HUES48 (cell line): ENCODE measurements at regions not wholly inside any gene's neighbourhood (a gene's known extent, or its start where the extent isn't known, plus 50 kb on each side); places are given as distances from the start of the nearest gene placed in this dataset.
"Not testable (repeated sequence)": the region's sequence is repeated elsewhere in the genome, so short reads cannot be mapped to it uniquely, and the experiment has no call there.

Source experiments
- H3K27ac ChIP-seq: one replicate; pipeline ENCODE4 v1.7.0; 2013; ENCODE audit warnings: low read depth, low read length, inconsistent platforms
- H3K27me3 ChIP-seq: 2 replicates; pipeline ENCODE4 v1.6.1; 2013; ENCODE audit warnings: mild to moderate bottlenecking, low read length; ENCODE audit not compliant: control insufficient read depth, insufficient read depth
- H3K36me3 ChIP-seq: 2 replicates; pipeline ENCODE4 v1.6.1; 2013; ENCODE audit warnings: low read length; ENCODE audit not compliant: control insufficient read depth, insufficient read depth
- H3K4me1 ChIP-seq: 2 replicates; pipeline ENCODE4 v1.6.1; 2013; ENCODE audit warnings: mild to moderate bottlenecking, low read length; ENCODE audit not compliant: control insufficient read depth, insufficient read depth
- H3K4me3 ChIP-seq: 2 replicates; pipeline ENCODE4 v1.5.1; 2013; ENCODE audit warnings: mild to moderate bottlenecking, low read depth, low read length
- H3K9ac ChIP-seq: 2 replicates; pipeline ENCODE4 v1.6.1; 2013; ENCODE audit warnings: mild to moderate bottlenecking, low read depth, low read length, moderate library complexity
- H3K9me3 ChIP-seq: 2 replicates; pipeline ENCODE4 v1.6.1; 2013; ENCODE audit warnings: low read length; ENCODE audit not compliant: control insufficient read depth, insufficient read depth

- not testable (repeated sequence) for H3K27me3 ChIP-seq, H3K27ac ChIP-seq, H3K36me3 ChIP-seq, H3K9me3 ChIP-seq
- Histone ChIP-seq H3K9ac (peak overlapping the region; percentile 66; the same call in 1 of the 2 replicates), H3K4me3 (peak overlapping the region; percentile 64), H3K4me1 (peaks cover 39% of the 10 kb centered on the region)
Measured at GRCh38 chr13:90853666-90854065, 493.8 kb upstream of the MIR17HG start.

- Histone ChIP-seq H3K4me1 (peaks cover 47% of the 10 kb centered on the region), H3K4me3 (no peak overlapping the region)
Measured at GRCh38 chr13:90857921-90858320, 489.6 kb upstream of the MIR17HG start.

GRCh38 chr13:90866006-90866405, 481.5 kb upstream of the MIR17HG start:
- no peak overlapping the region for H3K27ac ChIP-seq
- H3K27me3 ChIP-seq = no peaks in the 10 kb centered on the region
- H3K36me3 ChIP-seq = no peaks in the 10 kb centered on the region
- no peak overlapping the region for H3K4me3 ChIP-seq
- no peaks in the 10 kb centered on the region for H3K9me3 ChIP-seq
- H3K9ac ChIP-seq = no peak overlapping the region
- H3K4me1 ChIP-seq = peaks cover 5% of the 10 kb centered on the region; the same call in 1 of the 2 replicates

More at GRCh38 chr13:90857921-90858320, 489.6 kb upstream of the MIR17HG start:
- Histone ChIP-seq H3K27ac (no peak overlapping the region), H3K9ac (no peak overlapping the region), H3K9me3 (no peaks in the 10 kb centered on the region), H3K27me3 (no peaks in the 10 kb centered on the region), H3K36me3 (no peaks in the 10 kb centered on the region)

GRCh38 chr13:90867336-90867683, 480.2 kb upstream of the MIR17HG start:
- Histone ChIP-seq H3K36me3 (no peaks in the 10 kb centered on the region), H3K9me3 (no peaks in the 10 kb centered on the region), H3K27ac (no peak overlapping the region), H3K4me3 (no peak overlapping the region), H3K9ac (no peak overlapping the region), H3K4me1 (0 out of 2 replicates have a peak, but pooled peaks cover under 1% of the 10 kb centered on the region), H3K27me3 (no peaks in the 10 kb centered on the region)

- H3K27ac ChIP-seq = no peak overlapping the region
- H3K9me3 ChIP-seq = no peaks in the 10 kb centered on the region
- no peaks in the 10 kb centered on the region for H3K27me3 ChIP-seq
- no peak overlapping the region for H3K9ac ChIP-seq
- no peaks in the 10 kb centered on the region for H3K36me3 ChIP-seq
- no peak overlapping the region for H3K4me3 ChIP-seq
- peaks cover 7% of the 10 kb centered on the region; the same call in 1 of the 2 replicates for H3K4me1 ChIP-seq
Measured at GRCh38 chr13:90868321-90868920, 479.1 kb upstream of the MIR17HG start.

- H3K9me3 ChIP-seq = no peaks in the 10 kb centered on the region
- no peaks in the 10 kb centered on the region for H3K27me3 ChIP-seq
- no peaks in the 10 kb centered on the region for H3K36me3 ChIP-seq
- H3K9ac ChIP-seq = no peak overlapping the region
- peaks cover 7% of the 10 kb centered on the region; the same call in 1 of the 2 replicates for H3K4me1 ChIP-seq
- H3K4me3 ChIP-seq = no peak overlapping the region
- no peak overlapping the region for H3K27ac ChIP-seq
Measured at GRCh38 chr13:90869580-90869979, 477.9 kb upstream of the MIR17HG start.

- Histone ChIP-seq H3K9me3 (no peaks in the 10 kb centered on the region), H3K27me3 (no peaks in the 10 kb centered on the region), H3K9ac (no peak overlapping the region), H3K4me1 (peaks cover 7% of the 10 kb centered on the region; the same call in 1 of the 2 replicates), H3K4me3 (no peak overlapping the region), H3K27ac (no peak overlapping the region), H3K36me3 (no peaks in the 10 kb centered on the region)
Measured at GRCh38 chr13:90872491-90873025, 474.9 kb upstream of the MIR17HG start.

GRCh38 chr13:90880790-90881189, 466.7 kb upstream of the MIR17HG start:
- no peaks in the 10 kb centered on the region for H3K4me1 ChIP-seq
- H3K36me3 ChIP-seq = no peaks in the 10 kb centered on the region
- no peaks in the 10 kb centered on the region for H3K9me3 ChIP-seq
- no peak overlapping the region for H3K27ac ChIP-seq
- no peak overlapping the region for H3K9ac ChIP-seq
- no peaks in the 10 kb centered on the region for H3K27me3 ChIP-seq
- no peak overlapping the region for H3K4me3 ChIP-seq

- Histone ChIP-seq H3K27ac (no peak overlapping the region), H3K9me3 (no peaks in the 10 kb centered on the region), H3K4me3 (no peak overlapping the region), H3K27me3 (no peaks in the 10 kb centered on the region), H3K4me1 (no peaks in the 10 kb centered on the region), H3K9ac (no peak overlapping the region), H3K36me3 (no peaks in the 10 kb centered on the region)
Measured at GRCh38 chr13:90882551-90882950, 464.9 kb upstream of the MIR17HG start.

GRCh38 chr13:90883592-90883991, 463.9 kb upstream of the MIR17HG start:
- Histone ChIP-seq H3K9ac (no peak overlapping the region), H3K4me1 (no peaks in the 10 kb centered on the region), H3K9me3 (no peaks in the 10 kb centered on the region), H3K4me3 (no peak overlapping the region), H3K27me3 (no peaks in the 10 kb centered on the region), H3K36me3 (no peaks in the 10 kb centered on the region), H3K27ac (no peak overlapping the region)

GRCh38 chr13:90884066-90884465, 463.4 kb upstream of the MIR17HG start:
- H3K36me3 ChIP-seq = no peaks in the 10 kb centered on the region
- H3K27me3 ChIP-seq = no peaks in the 10 kb centered on the region
- H3K4me1 ChIP-seq = no peaks in the 10 kb centered on the region
- H3K9me3 ChIP-seq = no peaks in the 10 kb centered on the region
- no peak overlapping the region for H3K9ac ChIP-seq
- H3K27ac ChIP-seq = no peak overlapping the region
- no peak overlapping the region for H3K4me3 ChIP-seq
